LoVo (cell line): ENCODE measurements at regions not wholly inside any gene's neighbourhood (a gene's known extent, or its start where the extent isn't known, plus 50 kb on each side); places are given as distances from the start of the nearest gene placed in this dataset.

ENCODE experiments used
- DNase-seq: peaks from one replicate; pipeline ENCODE4 v3.0.0-alpha.2; 2016; ENCODE audit warnings: low spot score

DNA sequence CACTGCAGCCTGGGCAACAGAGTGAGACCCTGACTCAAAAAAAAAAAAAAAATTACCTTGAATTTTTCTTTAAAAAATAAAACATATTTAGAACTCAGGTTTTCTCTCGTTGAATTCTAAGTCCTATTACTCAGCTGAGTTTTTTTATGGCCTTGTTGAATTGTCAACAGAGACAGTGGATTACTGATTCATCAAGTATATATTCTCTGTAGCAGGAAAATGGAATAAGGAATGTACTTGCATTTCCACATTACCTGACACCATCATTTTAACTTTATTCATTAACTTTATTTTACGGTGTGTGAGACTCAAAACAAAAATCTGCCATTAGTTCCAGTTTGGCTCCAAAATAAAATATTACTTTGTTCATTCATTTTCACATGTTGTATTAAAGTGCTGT lies 53.8 kb upstream of the APP start:
- DNase-seq = no peak
